Caco-2 (cell line): ENCODE measurements at regions not wholly inside any gene's neighbourhood (a gene's known extent, or its start where the extent isn't known, plus 50 kb on each side); places are given as distances from the start of the nearest gene placed in this dataset.

Experiments
- BruUV-seq: library from RNA; stranded (reverse); fragments of 400-500 nt; replicated peaks from 2 replicates; lab custom pipeline; 2021; lab: Mats Ljungman, UMichigan
- CTCF ChIA-PET: fragments of 300-600 bp; sonication (Branson Sonifier 250); formaldehyde crosslinking; loops from one replicate; lab custom pipeline; 2022; ENCODE audit warnings: antibody characterized with exemption; lab: Charles Lee
- POLR2A ChIA-PET: fragments of 300-600 bp; sonication (Branson Sonifier 250); formaldehyde crosslinking; loops from one replicate; lab custom pipeline; 2022; ENCODE audit warnings: antibody characterized with exemption; lab: Charles Lee
- DNase-seq, 2 experiments: peaks; one replicate each; pipeline versions ENCODE4 v3.0.0 to v3.0.0-alpha.2; 2020 to 2022
- H3K27me3 ChIP-seq: replicated peaks from 2 replicates; pipeline ENCODE4 v1.6.0; 2011; ENCODE audit warnings: low read length; ENCODE audit not compliant: control insufficient read depth, insufficient read depth
- H3K36me3 ChIP-seq: 2 replicates; pipeline ENCODE4 v1.5.1; 2011; ENCODE audit warnings: low read length; ENCODE audit not compliant: control insufficient read depth, insufficient read depth
- H3K4me1 ChIP-seq: fragments of 250-450 bp; sonication (Bioruptor Pico); 2 replicates; pipeline ENCODE4 v1.5.1; 2020; ENCODE audit warnings: mild to moderate bottlenecking
- H3K4me3 ChIP-seq: 2 replicates; pipeline ENCODE4 v1.5.1; 2011; ENCODE audit warnings: low read depth, mild to moderate bottlenecking, control low read depth, low read length
- H3K9me3 ChIP-seq: fragments of 250-450 bp; sonication (Bioruptor Pico); 2 replicates; pipeline ENCODE4 v1.5.1; 2020; ENCODE audit warnings: mild to moderate bottlenecking, moderate library complexity
- H3K27ac Mint-ChIP-seq: one replicate; pipeline ENCODE4 v1.8.0; 2022; ENCODE audit warnings: mixed read lengths; ENCODE audit not compliant: unreplicated experiment
- H3K27me3 Mint-ChIP-seq: one replicate; pipeline ENCODE4 v1.8.0; 2022; ENCODE audit warnings: mixed read lengths; ENCODE audit not compliant: insufficient read depth, unreplicated experiment
- H3K36me3 Mint-ChIP-seq: one replicate; pipeline ENCODE4 v1.8.0; 2022; ENCODE audit warnings: mild to moderate bottlenecking, mixed read lengths; ENCODE audit not compliant: insufficient read depth, unreplicated experiment
- H3K4me1 Mint-ChIP-seq: one replicate; pipeline ENCODE4 v1.8.0; 2022; ENCODE audit warnings: low read depth, mixed read lengths; ENCODE audit not compliant: unreplicated experiment
- H3K4me3 Mint-ChIP-seq: one replicate; pipeline ENCODE4 v1.8.0; 2022; ENCODE audit warnings: mild to moderate bottlenecking, moderate library complexity, mixed read lengths; ENCODE audit not compliant: unreplicated experiment
- H3K9me3 Mint-ChIP-seq: one replicate; pipeline ENCODE4 v1.8.0; 2022; ENCODE audit warnings: mixed read lengths; ENCODE audit not compliant: unreplicated experiment
- CTCF ChIP-seq, 2 experiments: fragments of 200-600 bp in 1 of 2; IDR thresholded peaks; 1 replicate in 1 of 2; 2 replicates in 1 of 2; pipeline versions ENCODE4 v1.5.1 to v1.8.0; 2011 to 2022; ENCODE audit warnings: antibody characterized with exemption in 1 of 2, control low read depth in 1 of 2, inconsistent platforms in 1 of 2, low read depth in 1 of 2, low read length in 1 of 2, mild to moderate bottlenecking in 1 of 2, moderate library complexity in 1 of 2; ENCODE audit not compliant: insufficient read depth in 1 of 2, severe bottlenecking in 1 of 2, unreplicated experiment in 1 of 2
- intact Hi-C: fragments of 100-400 bp; cut with micrococcal nuclease; formaldehyde crosslinking; loops from one replicate; pipeline ENCODE4 v1.10.0; 2022; ENCODE audit not compliant: unreplicated experiment

- intact Hi-C loops: no loop called here
- Histone ChIP-seq H3K4me1 (no peaks in the 10 kb centered on the region), H3K27me3 (no peaks in the 10 kb centered on the region), H3K4me3 (no peak overlapping the region), H3K9me3 (peaks cover 21% of the 10 kb centered on the region), H3K36me3 (no peaks in the 10 kb centered on the region)
- peaks cover 33% of the 10 kb centered on the region for H3K9me3 Mint-ChIP-seq
- no peak overlapping the region for H3K4me3 Mint-ChIP-seq
- H3K27me3 Mint-ChIP-seq: no peaks in the 10 kb centered on the region
- no peak for TF ChIP-seq CTCF (IDR thresholded peaks at IDR 0.05; ENCODE audit: insufficient read depth in 1 of 2, low read depth in 1 of 2, low read length in 1 of 2, severe bottlenecking in 1 of 2, unreplicated experiment in 1 of 2)
- no peaks in the 10 kb centered on the region for H3K36me3 Mint-ChIP-seq
- no peak overlapping the region for H3K27ac Mint-ChIP-seq
- DNase-seq: no peak
- BruUV-seq: no TSS peak
- CTCF ChIA-PET: no interaction called here
- POLR2A ChIA-PET: no interaction called here
- H3K4me1 Mint-ChIP-seq: no peaks in the 10 kb centered on the region
Observed at GRCh38 chr5:56622141-56622540, 193.2 kb upstream of the MAP3K1 start.

GRCh38 chr5:56620903-56621677, 194.3 kb upstream of the MAP3K1 start:
- ChIA-PET POLR2A (no interaction called here), CTCF (no interaction called here)
- Mint-ChIP-seq H3K4me1 (no peaks in the 10 kb centered on the region), H3K4me3 (no peak overlapping the region), H3K27me3 (no peaks in the 10 kb centered on the region), H3K36me3 (no peaks in the 10 kb centered on the region), H3K9me3 (peaks cover 24% of the 10 kb centered on the region), H3K27ac (no peak overlapping the region)
- DNase-seq: no peak
- no peaks in the 10 kb centered on the region for H3K27me3 ChIP-seq
- H3K4me3 ChIP-seq: no peak overlapping the region
- TF ChIP-seq CTCF (IDR thresholded peaks at IDR 0.05; ENCODE audit: insufficient read depth in 1 of 2, low read depth in 1 of 2, low read length in 1 of 2, severe bottlenecking in 1 of 2, unreplicated experiment in 1 of 2): no peak
- no peaks in the 10 kb centered on the region for H3K4me1 ChIP-seq
- intact Hi-C loops: no loop called here
- peaks cover 24% of the 10 kb centered on the region for H3K9me3 ChIP-seq
- no TSS peak for BruUV-seq
- H3K36me3 ChIP-seq: no peaks in the 10 kb centered on the region

GRCh38 chr5:56617998-56618397, 197.4 kb upstream of the MAP3K1 start:
- no TSS peak for BruUV-seq
- H3K4me1 Mint-ChIP-seq: peaks cover 7% of the 10 kb centered on the region
- POLR2A ChIA-PET: no interaction called here
- no peaks in the 10 kb centered on the region for H3K27me3 ChIP-seq
- H3K36me3 Mint-ChIP-seq: no peaks in the 10 kb centered on the region
- CTCF ChIA-PET: no interaction called here
- peaks cover 24% of the 10 kb centered on the region for H3K9me3 ChIP-seq
- no peak overlapping the region for H3K27ac Mint-ChIP-seq
- no peak for TF ChIP-seq CTCF (IDR thresholded peaks at IDR 0.05; ENCODE audit: insufficient read depth in 1 of 2, low read depth in 1 of 2, low read length in 1 of 2, severe bottlenecking in 1 of 2, unreplicated experiment in 1 of 2)
- H3K4me1 ChIP-seq: no peaks in the 10 kb centered on the region; the same call in 1 of the 2 replicates
- H3K27me3 Mint-ChIP-seq: no peaks in the 10 kb centered on the region
- H3K36me3 ChIP-seq: no peaks in the 10 kb centered on the region
- H3K4me3 ChIP-seq: no peak overlapping the region
- DNase-seq: no peak
- peaks cover 24% of the 10 kb centered on the region for H3K9me3 Mint-ChIP-seq
- no peak overlapping the region for H3K4me3 Mint-ChIP-seq
- intact Hi-C loops: no loop called here
